Chondrocyte (in vitro differentiated cells): ENCODE measurements at regions not wholly inside any gene's neighbourhood (a gene's known extent, or its start where the extent isn't known, plus 50 kb on each side); places are given as distances from the start of the nearest gene placed in this dataset.
"Not testable (repeated sequence)": the region's sequence is repeated elsewhere in the genome, so short reads cannot be mapped to it uniquely, and the experiment has no call there.

Experiments
- DNase-seq: peaks from one replicate; pipeline ENCODE4 v3.0.0; 2021; ENCODE audit warnings: mixed read lengths, low spot score
- H3K27ac Mint-ChIP-seq: one replicate; pipeline ENCODE4 v1.8.0; 2021; ENCODE audit warnings: mild to moderate bottlenecking, moderate library complexity, mixed read lengths; ENCODE audit not compliant: unreplicated experiment
- H3K27me3 Mint-ChIP-seq: 2 replicates; pipeline ENCODE4 v1.8.0; 2021; ENCODE audit warnings: low read depth, mixed read lengths
- H3K36me3 Mint-ChIP-seq: 2 replicates; pipeline ENCODE4 v1.8.0; 2021; ENCODE audit warnings: low read depth, mixed read lengths
- H3K4me1 Mint-ChIP-seq: 2 replicates; pipeline ENCODE4 v1.8.0; 2021; ENCODE audit warnings: low read depth, mild to moderate bottlenecking, mixed read lengths
- H3K4me3 Mint-ChIP-seq: one replicate; pipeline ENCODE4 v1.8.0; 2021; ENCODE audit warnings: mild to moderate bottlenecking, moderate library complexity, mixed read lengths; ENCODE audit not compliant: unreplicated experiment
- H3K9me3 Mint-ChIP-seq: 2 replicates; pipeline ENCODE4 v1.8.0; 2021; ENCODE audit warnings: low read depth, mixed read lengths
- CTCF ChIP-seq: fragments of 200-600 bp; sonication (generic); IDR thresholded peaks from 2 replicates; pipeline ENCODE4 v1.5.0; 2021; ENCODE audit warnings: antibody characterized with exemption, mild to moderate bottlenecking, moderate library complexity

DNA sequence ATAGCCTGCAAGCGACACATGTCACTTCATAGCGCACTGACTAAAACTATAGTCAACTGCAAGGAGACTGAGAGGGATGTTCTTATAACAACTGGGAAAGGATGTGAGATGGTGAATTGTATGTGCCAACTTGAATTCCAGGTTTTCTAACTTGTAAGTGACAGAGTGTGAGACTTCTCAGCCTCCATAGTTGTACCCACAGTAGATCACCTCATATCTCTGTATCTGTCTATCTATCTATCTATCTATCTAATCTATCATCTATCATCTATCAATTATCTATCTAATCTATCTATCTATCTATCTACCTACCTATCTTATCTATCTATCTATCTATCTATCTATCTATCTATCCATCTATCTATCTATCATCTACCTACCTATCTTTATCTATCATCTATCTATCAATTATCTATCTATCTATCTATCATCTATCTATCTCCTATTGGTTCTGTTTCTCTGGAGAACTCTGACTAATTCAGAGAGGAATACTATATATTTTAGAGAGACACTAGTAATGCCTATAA is 162.3 kb downstream of the CTH start:
- Mint-ChIP-seq H3K27ac (no peak overlapping the region), H3K9me3 (no peaks in the 10 kb centered on the region), H3K4me3 (no peak overlapping the region), H3K36me3 (no peaks in the 10 kb centered on the region), H3K4me1 (no peaks in the 10 kb centered on the region), H3K27me3 (peaks cover 22% of the 10 kb centered on the region)
- no peak for TF ChIP-seq CTCF
- no peak for DNase-seq

DNA sequence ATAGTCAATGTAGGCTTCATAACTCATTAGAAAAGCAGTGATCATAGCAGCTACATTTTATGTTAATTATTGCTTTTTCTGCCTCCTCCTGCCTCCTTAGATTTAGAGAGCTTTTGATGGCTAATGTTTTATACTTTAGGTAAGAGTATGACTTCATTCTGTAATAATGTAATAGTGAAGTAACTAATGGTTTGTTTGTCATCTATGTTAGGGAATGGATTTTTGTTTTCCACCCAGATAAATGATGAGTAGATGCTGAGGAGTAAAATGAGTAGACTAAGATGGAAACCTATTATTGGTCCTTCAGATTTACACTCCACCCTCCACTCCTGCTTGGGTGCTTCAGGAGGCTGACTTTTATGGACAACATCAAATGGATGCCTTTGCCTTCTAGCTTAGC is 170.6 kb downstream of the CTH start:
- no peaks in the 10 kb centered on the region for H3K9me3 Mint-ChIP-seq
- no peaks in the 10 kb centered on the region for H3K36me3 Mint-ChIP-seq
- no peaks in the 10 kb centered on the region for H3K4me1 Mint-ChIP-seq
- DNase-seq: no peak
- H3K4me3 Mint-ChIP-seq: no peak overlapping the region
- no peak for TF ChIP-seq CTCF
- no peak overlapping the region for H3K27ac Mint-ChIP-seq
- peaks cover 28% of the 10 kb centered on the region for H3K27me3 Mint-ChIP-seq

- Mint-ChIP-seq H3K27ac (no peak overlapping the region), H3K27me3 (peaks cover 22% of the 10 kb centered on the region), H3K9me3 (no peaks in the 10 kb centered on the region), H3K4me3 (no peak overlapping the region), H3K4me1 (no peaks in the 10 kb centered on the region), H3K36me3 (no peaks in the 10 kb centered on the region)
- DNase-seq: no peak
- TF ChIP-seq CTCF: no peak
Observed at GRCh38 chr1:70583522-70583921, 172.5 kb downstream of the CTH start.

DNA sequence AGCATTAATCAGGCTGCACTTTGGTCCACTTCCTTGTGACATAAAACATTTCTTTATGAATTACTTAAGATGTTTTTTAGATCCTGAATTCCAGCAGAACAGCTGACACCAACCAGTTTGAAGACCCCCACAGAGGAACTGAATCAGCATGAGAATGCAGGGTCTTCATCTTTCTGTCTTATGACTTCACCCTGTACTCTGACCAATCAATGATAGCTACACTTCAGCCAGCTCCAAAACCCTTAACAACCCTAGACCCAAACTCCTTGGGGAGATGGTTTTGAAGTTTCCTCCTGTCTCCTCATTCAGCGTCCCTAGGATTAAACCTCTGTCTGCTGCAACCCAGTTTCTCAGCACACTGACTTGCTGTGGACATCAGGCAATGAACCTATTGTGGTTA is 175.0 kb downstream of the CTH start:
- DNase-seq: no peak
- H3K27ac Mint-ChIP-seq: no peak overlapping the region
- no peak for TF ChIP-seq CTCF
- H3K4me1 Mint-ChIP-seq: no peaks in the 10 kb centered on the region
- no peaks in the 10 kb centered on the region for H3K9me3 Mint-ChIP-seq
- H3K27me3 Mint-ChIP-seq: peaks cover 16% of the 10 kb centered on the region
- H3K4me3 Mint-ChIP-seq: no peak overlapping the region
- no peaks in the 10 kb centered on the region for H3K36me3 Mint-ChIP-seq

GRCh38 chr1:70587872-70588366 is 176.9 kb downstream of the CTH start:
- TF ChIP-seq CTCF: no peak
- Mint-ChIP-seq H3K27ac (no peak overlapping the region), H3K27me3 (peaks cover 16% of the 10 kb centered on the region), H3K36me3 (no peaks in the 10 kb centered on the region), H3K9me3 (no peaks in the 10 kb centered on the region), H3K4me1 (no peaks in the 10 kb centered on the region), H3K4me3 (no peak overlapping the region)
- no peak for DNase-seq

GRCh38 chr1:70593551-70593950 is 182.5 kb downstream of the CTH start:
- not testable (repeated sequence) for DNase-seq, H3K4me3 Mint-ChIP-seq, H3K9me3 Mint-ChIP-seq, H3K4me1 Mint-ChIP-seq, H3K36me3 Mint-ChIP-seq, H3K27ac Mint-ChIP-seq
- H3K27me3 Mint-ChIP-seq: peaks cover 12% of the 10 kb centered on the region
